Activated T-helper 9 cell treated with anti-CD3 and anti-CD28 coated beads, Interleukin-2, amount 50 U/mL, for 16 hours (primary cell): ENCODE measurements at regions not wholly inside any gene's neighbourhood (a gene's known extent, or its start where the extent isn't known, plus 50 kb on each side); places are given as distances from the start of the nearest gene placed in this dataset.

ENCODE experiments used
- DNase-seq: peaks from one replicate; pipeline ENCODE4 v3.0.0-alpha.2; 2020; ENCODE audit warnings: low read depth

GRCh38 chr5:2569774-2570542 is 181.5 kb downstream of the IRX2 start:
- DNase-seq, result no peak

GRCh38 chr5:2569176-2569575 is 182.3 kb downstream of the IRX2 start:
- DNase-seq, result no peak

- no peak for DNase-seq
Observed at GRCh38 chr5:2566284-2566683, 185.2 kb downstream of the IRX2 start.

- no peak for DNase-seq
Observed at GRCh38 chr5:2565147-2565546, 186.3 kb downstream of the IRX2 start.

GRCh38 chr5:2563046-2563445 is 188.4 kb downstream of the IRX2 start:
- no peak for DNase-seq

- no peak for DNase-seq
Observed at GRCh38 chr5:2562036-2562435, 189.4 kb downstream of the IRX2 start.

- DNase-seq, result no peak
Observed at GRCh38 chr5:2560435-2560834, 191.0 kb downstream of the IRX2 start.

GRCh38 chr5:2557435-2557834 is 194.0 kb downstream of the IRX2 start:
- DNase-seq, result no peak

- DNase-seq, result no peak
Observed at GRCh38 chr5:2556375-2556966, 195.0 kb downstream of the IRX2 start.

- no peak for DNase-seq
Observed at GRCh38 chr5:2553611-2554010, 197.9 kb downstream of the IRX2 start.

GRCh38 chr5:2550509-2550908 is 201.0 kb downstream of the IRX2 start:
- no peak for DNase-seq

- DNase-seq, result no peak
Observed at GRCh38 chr5:2549900-2550299, 201.6 kb downstream of the IRX2 start.

GRCh38 chr5:2549354-2549753 is 202.1 kb downstream of the IRX2 start:
- no peak for DNase-seq

GRCh38 chr5:2546938-2547337 is 204.5 kb downstream of the IRX2 start:
- no peak for DNase-seq

- DNase-seq, result no peak
Observed at GRCh38 chr5:2544003-2544402, 207.5 kb downstream of the IRX2 start.

GRCh38 chr5:2542821-2543220 is 208.7 kb downstream of the IRX2 start:
- DNase-seq, result no peak

GRCh38 chr5:2542026-2542425 is 209.5 kb downstream of the IRX2 start:
- no peak for DNase-seq

GRCh38 chr5:2538169-2538568 is 213.3 kb downstream of the IRX2 start:
- DNase-seq, result no peak

- DNase-seq, result no peak
Observed at GRCh38 chr5:2537378-2538145, 213.9 kb downstream of the IRX2 start.

GRCh38 chr5:2536632-2537377 is 214.7 kb downstream of the IRX2 start:
- DNase-seq, result no peak

GRCh38 chr5:2534970-2535369 is 216.5 kb downstream of the IRX2 start:
- DNase-seq, result no peak

- DNase-seq, result no peak
Observed at GRCh38 chr5:2534251-2534650, 217.2 kb downstream of the IRX2 start.
